Activated naive CD8-positive, alpha-beta T cell treated with anti-CD3 and anti-CD28 coated beads, Interleukin-2, amount 50 U/mL, for 24 hours (primary cell): ENCODE measurements at regions not wholly inside any gene's neighbourhood (a gene's known extent, or its start where the extent isn't known, plus 50 kb on each side); places are given as distances from the start of the nearest gene placed in this dataset.

Source experiments
- ATAC-seq: fragments of 150-1000 bp; cut with Tn5 transposase; one replicate; pipeline ENCODE4 v1.10.0; 2021
- DNase-seq: peaks from one replicate; pipeline ENCODE4 v3.0.0; 2021
- H3K27ac Mint-ChIP-seq: one replicate; pipeline ENCODE4 v1.8.0; 2021; ENCODE audit warnings: mild to moderate bottlenecking, mixed read lengths
- H3K27me3 Mint-ChIP-seq: one replicate; pipeline ENCODE4 v1.8.0; 2021; ENCODE audit warnings: mixed read lengths
- H3K36me3 Mint-ChIP-seq: one replicate; pipeline ENCODE4 v1.8.0; 2021; ENCODE audit warnings: low read depth, mixed read lengths
- H3K4me1 Mint-ChIP-seq: one replicate; pipeline ENCODE4 v1.8.0; 2021; ENCODE audit warnings: mixed read lengths
- H3K4me3 Mint-ChIP-seq: one replicate; pipeline ENCODE4 v1.8.0; 2021; ENCODE audit warnings: mild to moderate bottlenecking, moderate library complexity, mixed read lengths
- H3K9me3 Mint-ChIP-seq: one replicate; pipeline ENCODE4 v1.8.0; 2021; ENCODE audit warnings: mixed read lengths

DNA sequence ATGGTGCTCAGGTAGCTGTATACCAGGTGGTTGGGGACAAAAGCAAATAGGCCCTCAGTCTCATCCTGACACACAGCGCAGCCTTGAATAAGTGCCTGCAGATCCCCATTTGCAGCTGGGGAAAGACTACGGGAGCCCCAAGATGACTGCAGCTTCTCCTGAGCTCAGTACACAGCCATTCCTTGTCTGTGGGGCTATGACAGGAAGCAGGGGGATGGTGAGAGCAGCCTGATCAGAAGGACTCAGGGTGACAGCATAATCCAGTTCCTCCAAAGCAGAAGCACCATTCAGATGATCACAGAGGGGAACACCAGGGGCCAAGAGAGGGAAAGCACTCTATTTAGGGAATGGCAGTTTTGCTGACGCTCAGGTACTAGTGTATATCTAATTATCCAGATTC is 104.8 kb upstream of the MOCS1 start:
- H3K27ac Mint-ChIP-seq: no peak overlapping the region
- H3K9me3 Mint-ChIP-seq: peaks cover 5% of the 10 kb centered on the region
- ATAC-seq (no peak), DNase-seq (no peak)
- no peak overlapping the region for H3K4me3 Mint-ChIP-seq
- H3K4me1 Mint-ChIP-seq: no peaks in the 10 kb centered on the region
- H3K27me3 Mint-ChIP-seq: peaks cover 5% of the 10 kb centered on the region
- no peaks in the 10 kb centered on the region for H3K36me3 Mint-ChIP-seq

DNA sequence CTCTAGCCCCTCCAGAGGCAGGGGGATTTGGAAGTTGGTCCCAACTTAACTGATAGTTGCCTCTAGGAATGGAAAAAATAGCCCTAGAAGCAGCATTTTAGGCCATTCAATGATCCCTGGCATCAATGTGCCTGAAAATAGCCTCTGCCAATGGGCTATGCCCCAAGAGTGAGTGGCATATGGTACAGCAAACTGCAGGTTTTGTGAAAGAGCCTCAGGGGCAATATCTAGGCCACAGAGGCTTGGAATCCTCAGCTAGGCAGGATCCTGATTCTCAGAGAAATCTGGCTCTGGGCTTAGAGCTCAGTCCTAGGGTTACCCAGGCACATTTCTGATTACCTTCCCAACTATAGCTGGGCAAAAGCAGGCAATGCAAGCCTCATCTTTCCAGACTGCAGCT is 104.4 kb upstream of the MOCS1 start:
- ATAC-seq (no peak), DNase-seq (no peak)
- Mint-ChIP-seq H3K9me3 (peaks cover under 1% of the 10 kb centered on the region), H3K4me1 (no peaks in the 10 kb centered on the region), H3K27me3 (peaks cover 2% of the 10 kb centered on the region), H3K4me3 (no peak overlapping the region), H3K36me3 (no peaks in the 10 kb centered on the region), H3K27ac (no peak overlapping the region)

DNA sequence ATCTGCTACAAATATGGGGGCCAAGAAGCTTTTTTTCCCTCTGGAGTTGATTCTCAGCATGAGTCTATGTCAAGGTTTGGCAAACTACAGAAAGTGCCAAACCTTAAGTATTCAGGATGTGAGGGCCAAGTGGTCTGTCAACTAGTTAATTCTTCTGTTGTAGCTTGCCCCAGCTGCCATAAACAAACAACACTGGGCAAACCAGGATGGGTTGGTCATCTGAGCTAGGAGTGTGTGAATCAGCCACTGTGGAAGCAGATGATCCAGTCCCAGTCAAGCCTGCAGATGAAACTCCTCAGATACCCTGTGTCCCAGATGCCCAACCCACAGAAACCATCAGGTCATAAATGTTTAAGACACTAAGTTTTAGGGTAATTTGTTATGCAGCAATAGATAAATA is 103.0 kb upstream of the MOCS1 start:
- H3K27ac Mint-ChIP-seq: no peak overlapping the region

DNA sequence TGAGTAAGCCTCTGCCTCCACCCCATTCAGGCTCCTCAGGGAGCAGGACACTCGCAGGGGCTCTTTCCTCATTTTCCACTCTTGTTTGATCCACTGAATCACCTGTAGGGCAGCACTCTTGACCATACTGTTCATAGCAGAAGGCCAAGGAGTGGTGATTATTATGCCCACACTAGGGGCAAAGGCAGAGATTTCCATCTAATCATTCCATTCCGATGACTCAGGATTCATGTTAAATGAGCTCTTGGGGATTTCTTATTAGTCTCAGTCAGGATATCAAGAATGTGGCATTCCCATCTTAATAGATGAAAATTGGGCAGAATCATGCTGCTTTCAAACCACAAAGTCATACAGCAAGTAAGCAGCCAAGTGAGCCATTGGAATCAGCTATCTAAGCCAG is 101.9 kb upstream of the MOCS1 start:
- H3K9me3 Mint-ChIP-seq: no peaks in the 10 kb centered on the region
- DNase-seq: no peak
- no peaks in the 10 kb centered on the region for H3K36me3 Mint-ChIP-seq
- no peak for ATAC-seq
- no peak overlapping the region for H3K4me3 Mint-ChIP-seq
- H3K4me1 Mint-ChIP-seq: no peaks in the 10 kb centered on the region
- H3K27ac Mint-ChIP-seq: no peak overlapping the region
- no peaks in the 10 kb centered on the region for H3K27me3 Mint-ChIP-seq

More for the DNA sequence above, 103.0 kb upstream of the MOCS1 start:
- no peak overlapping the region for H3K4me3 Mint-ChIP-seq
- ATAC-seq (no peak), DNase-seq (no peak)
- H3K4me1 Mint-ChIP-seq: no peaks in the 10 kb centered on the region
- no peaks in the 10 kb centered on the region for H3K36me3 Mint-ChIP-seq
- H3K9me3 Mint-ChIP-seq: no peaks in the 10 kb centered on the region
- peaks cover 2% of the 10 kb centered on the region for H3K27me3 Mint-ChIP-seq

DNA sequence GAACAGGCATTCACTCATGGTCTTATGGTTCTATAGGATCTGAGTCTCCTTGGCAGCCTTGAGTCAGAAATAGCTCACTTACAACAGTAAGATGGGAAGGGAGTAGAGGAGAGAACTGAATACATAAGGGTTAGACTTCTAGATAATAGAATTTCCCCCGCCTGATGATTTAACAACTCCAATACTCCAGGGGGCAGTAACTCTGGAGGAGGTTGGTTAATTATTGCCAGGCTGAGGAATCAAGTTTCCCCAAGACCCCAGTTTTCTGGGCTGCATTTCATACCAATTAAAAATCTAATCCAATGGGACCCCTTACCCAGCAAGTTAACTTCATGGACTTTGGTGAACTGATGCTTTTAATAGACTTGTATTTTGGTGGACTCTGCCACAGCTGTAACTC is 94.2 kb upstream of the MOCS1 start:
- Mint-ChIP-seq H3K4me3 (no peak overlapping the region), H3K36me3 (no peaks in the 10 kb centered on the region), H3K9me3 (no peaks in the 10 kb centered on the region), H3K27me3 (peaks cover 5% of the 10 kb centered on the region), H3K27ac (no peak overlapping the region), H3K4me1 (no peaks in the 10 kb centered on the region)
- ATAC-seq: no peak
- DNase-seq: no peak

DNA sequence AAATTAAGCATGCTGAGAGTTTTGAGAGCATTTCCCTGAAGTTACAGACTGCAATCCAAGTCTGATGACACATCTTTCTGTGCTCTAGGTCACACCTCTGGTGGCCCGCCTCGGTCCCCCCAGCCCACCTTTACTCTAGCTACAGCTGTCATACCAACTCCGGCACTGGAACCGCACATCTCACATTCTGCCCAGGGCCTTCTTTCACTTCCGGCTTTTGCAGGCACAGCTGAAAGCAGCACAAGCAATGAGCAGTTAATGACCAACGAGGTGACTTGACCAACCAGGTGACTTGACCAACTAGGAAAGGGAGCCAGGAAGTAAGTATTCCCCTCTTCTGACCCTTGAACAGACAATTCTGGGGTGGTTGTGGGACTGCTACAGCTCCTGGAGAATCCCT is 88.6 kb upstream of the MOCS1 start:
- Mint-ChIP-seq H3K4me3 (no peak overlapping the region), H3K27me3 (peaks cover 12% of the 10 kb centered on the region), H3K27ac (no peak overlapping the region), H3K4me1 (no peaks in the 10 kb centered on the region), H3K36me3 (no peaks in the 10 kb centered on the region), H3K9me3 (peaks cover 20% of the 10 kb centered on the region)
- ATAC-seq: no peak
- no peak for DNase-seq

DNA sequence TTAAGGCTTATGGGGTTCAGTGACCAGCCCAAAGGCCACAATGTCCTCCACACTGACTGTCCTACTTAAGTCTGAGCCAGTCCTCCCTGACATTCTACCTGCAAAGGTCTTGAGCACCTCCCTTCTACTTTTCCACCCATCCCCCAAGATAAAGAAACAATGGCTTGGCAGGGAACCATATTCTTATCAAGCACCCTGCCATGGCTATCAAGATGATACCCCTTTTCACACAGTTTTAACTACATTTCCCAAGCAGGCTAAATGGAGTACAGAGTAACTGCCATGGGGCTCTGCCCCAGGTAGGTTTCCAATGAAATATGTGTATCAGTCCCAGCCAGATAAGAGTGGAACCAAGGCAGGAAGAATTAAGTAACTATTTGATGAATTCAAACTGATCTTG is 85.9 kb upstream of the MOCS1 start:
- no peak for DNase-seq
- no peaks in the 10 kb centered on the region for H3K4me1 Mint-ChIP-seq
- H3K9me3 Mint-ChIP-seq: peaks cover 23% of the 10 kb centered on the region

DNA sequence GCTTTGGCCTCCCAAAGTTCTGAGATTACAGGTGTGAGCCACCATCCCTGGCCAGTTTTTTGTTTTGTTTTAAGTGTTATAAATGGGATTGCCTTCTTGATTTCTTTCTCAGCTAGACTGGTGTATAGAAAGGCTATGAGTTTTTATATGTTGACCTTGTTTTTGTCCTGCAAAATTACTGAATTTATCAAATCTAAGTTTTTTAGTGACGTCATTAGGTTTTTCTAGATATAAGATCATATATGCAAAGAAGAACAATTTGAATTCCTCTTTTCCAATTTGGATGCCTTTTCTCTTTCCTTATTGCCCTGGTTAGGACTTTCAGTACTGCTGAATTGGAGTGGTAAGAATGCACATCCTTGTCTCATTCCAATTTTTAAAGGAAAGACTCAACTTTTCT is 81.3 kb upstream of the MOCS1 start:
- H3K27ac Mint-ChIP-seq: no peak overlapping the region
- H3K4me3 Mint-ChIP-seq: no peak overlapping the region
- ATAC-seq (no peak), DNase-seq (no peak)
- H3K27me3 Mint-ChIP-seq: peaks cover 36% of the 10 kb centered on the region
- no peaks in the 10 kb centered on the region for H3K4me1 Mint-ChIP-seq
- peaks cover 22% of the 10 kb centered on the region for H3K9me3 Mint-ChIP-seq
- H3K36me3 Mint-ChIP-seq: no peaks in the 10 kb centered on the region

More for the DNA sequence above, 85.9 kb upstream of the MOCS1 start:
- no peak for ATAC-seq
- Mint-ChIP-seq H3K27ac (no peak overlapping the region), H3K27me3 (peaks cover 25% of the 10 kb centered on the region), H3K4me3 (no peak overlapping the region), H3K36me3 (no peaks in the 10 kb centered on the region)

DNA sequence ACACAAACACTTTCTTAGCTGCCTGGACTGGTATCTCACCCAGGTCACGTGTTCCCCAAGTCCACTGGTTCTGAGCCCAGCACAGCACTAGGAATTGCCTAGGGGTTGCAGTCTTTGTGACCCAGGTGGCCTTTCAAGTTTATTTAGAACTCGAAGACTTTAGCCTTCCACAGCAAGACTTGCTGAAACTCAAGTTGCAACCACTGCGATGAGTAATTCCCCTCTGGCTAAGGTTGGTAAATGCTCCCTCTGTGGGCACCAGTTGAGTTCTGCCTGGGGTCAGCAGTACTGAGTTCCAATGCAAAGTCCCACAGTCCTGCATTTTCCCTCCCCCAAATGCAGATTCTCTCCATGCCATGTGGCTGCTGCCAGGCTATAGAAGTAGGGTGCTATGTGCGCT is 77.6 kb upstream of the MOCS1 start:
- peaks cover 31% of the 10 kb centered on the region for H3K27me3 Mint-ChIP-seq
- ATAC-seq (no peak), DNase-seq (no peak)
- no peaks in the 10 kb centered on the region for H3K36me3 Mint-ChIP-seq
- no peaks in the 10 kb centered on the region for H3K4me1 Mint-ChIP-seq
- no peak overlapping the region for H3K4me3 Mint-ChIP-seq
- H3K27ac Mint-ChIP-seq: no peak overlapping the region
- H3K9me3 Mint-ChIP-seq: peaks cover 10% of the 10 kb centered on the region

DNA sequence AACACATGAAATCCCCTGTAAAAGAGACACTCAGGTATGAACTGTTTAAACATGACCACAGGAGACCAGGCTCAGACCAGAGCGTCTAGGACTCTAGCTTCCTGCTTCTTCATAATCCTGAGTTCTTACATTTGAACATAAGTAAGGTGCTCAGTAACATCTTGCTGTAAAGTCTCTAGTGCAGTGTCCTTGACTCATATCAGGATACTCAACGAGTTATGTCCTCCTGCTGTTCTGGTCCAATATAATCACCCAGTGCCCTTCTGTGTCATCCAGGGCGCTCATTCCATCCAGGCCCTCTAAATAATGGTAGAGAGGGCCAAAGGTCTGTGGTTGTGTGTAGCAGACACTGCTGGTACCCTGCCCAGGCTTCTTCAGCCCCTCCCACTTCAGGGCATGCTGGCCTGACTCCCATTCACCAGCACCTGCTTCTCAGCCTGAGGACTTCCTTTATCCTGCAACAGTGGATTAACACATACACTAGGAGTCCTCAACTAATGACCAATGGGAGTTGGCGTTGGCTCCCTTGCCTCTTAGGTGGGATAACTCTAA is 66.8 kb upstream of the MOCS1 start:
- Mint-ChIP-seq H3K4me1 (no peaks in the 10 kb centered on the region), H3K4me3 (no peak overlapping the region), H3K27ac (no peak overlapping the region), H3K27me3 (peaks cover 9% of the 10 kb centered on the region), H3K36me3 (peaks cover 2% of the 10 kb centered on the region), H3K9me3 (peaks cover 36% of the 10 kb centered on the region)
- no peak for ATAC-seq
- no peak for DNase-seq

DNA sequence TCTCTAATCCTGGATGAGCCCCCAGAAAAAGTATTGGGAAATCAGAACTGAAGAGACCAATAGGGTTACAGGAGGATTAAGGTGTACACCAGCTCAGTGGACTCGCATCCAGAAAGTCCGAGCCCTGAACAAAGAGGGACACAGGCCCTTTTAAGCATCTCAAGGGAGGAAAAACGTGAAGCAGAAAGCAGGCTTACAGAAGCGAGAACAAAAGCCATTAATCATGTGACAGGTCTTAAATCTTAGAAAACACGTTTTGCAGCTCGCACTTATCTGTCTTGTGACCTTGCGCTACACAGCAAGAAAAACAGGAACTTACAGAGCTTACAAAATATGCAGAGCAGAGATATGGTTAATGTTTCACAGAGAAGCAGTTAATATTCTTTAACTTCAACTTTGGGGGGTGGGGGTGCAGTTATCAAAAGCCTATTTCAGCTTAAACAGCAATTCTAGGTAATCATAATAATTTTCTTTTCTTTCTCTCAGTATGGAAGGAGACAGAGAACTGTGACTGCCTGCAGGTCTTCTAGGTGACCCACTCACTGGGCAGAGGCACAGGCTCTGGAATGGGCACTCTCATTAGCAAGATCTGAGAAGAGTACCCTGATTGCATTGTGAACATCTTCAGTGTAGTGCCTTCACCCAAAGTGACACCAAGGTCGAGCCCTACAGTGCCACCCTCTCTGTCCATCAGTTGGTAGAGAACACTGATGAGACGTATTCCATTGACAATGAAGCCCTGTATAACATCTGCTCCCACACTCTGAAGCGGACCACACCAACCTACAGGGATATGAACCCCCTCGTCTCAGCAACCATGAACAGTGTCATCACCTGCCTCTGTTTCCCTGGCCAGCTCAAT is 65.0 kb upstream of the MOCS1 start:
- Mint-ChIP-seq H3K4me1 (no peaks in the 10 kb centered on the region), H3K36me3 (peaks cover 2% of the 10 kb centered on the region), H3K27me3 (peaks cover 3% of the 10 kb centered on the region), H3K27ac (no peak overlapping the region), H3K4me3 (no peak overlapping the region), H3K9me3 (peaks cover 34% of the 10 kb centered on the region)
- ATAC-seq (no peak), DNase-seq (no peak)

DNA sequence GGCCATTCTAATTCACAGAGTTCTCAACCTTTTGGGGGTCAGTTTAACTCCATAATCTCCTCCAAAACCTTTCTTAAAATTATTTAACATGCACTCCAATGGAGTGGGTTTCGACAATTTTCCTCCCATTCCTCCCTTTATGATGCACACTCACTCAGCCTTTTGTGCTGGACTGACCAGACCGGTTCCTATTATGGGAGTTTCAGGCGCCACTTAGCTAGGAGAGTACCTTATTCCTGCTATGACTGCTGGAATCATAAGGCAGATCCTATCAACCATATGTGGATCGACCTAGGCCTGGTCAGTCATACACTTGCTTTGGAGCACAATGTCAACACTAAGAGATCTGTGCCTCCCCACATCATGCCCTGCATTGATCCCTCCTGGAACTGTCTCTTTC is 63.9 kb upstream of the MOCS1 start:
- Mint-ChIP-seq H3K36me3 (peaks cover 2% of the 10 kb centered on the region), H3K4me1 (no peaks in the 10 kb centered on the region), H3K9me3 (peaks cover 39% of the 10 kb centered on the region), H3K27me3 (peaks cover 2% of the 10 kb centered on the region), H3K27ac (no peak overlapping the region), H3K4me3 (no peak overlapping the region)
- DNase-seq: no peak
- no peak for ATAC-seq

DNA sequence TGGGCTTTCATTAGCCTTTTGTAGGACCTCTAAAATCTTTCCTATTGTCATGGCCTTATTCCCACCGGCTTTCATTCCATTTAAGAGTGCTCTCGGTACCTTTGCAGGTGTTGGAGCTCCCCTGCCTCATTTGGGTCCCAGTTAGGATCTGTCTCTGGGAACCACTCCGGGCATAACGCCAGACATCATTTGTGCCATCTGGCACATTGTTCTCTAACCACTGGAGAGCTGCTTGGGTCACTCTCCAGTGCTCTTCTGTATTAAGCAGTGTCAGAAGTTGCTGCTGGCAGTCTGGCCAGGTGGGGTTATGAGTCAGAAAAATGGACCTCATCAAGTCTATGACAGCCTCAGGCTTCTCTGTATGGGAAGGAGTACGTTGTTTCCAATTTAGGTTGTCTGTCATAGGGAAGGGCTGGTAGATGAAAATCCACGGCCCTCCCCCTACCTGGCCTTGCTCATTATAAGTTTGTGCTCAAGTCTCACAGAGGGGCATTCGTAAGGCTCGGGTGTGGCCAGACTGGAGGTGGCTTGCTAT is 62.9 kb upstream of the MOCS1 start:
- ATAC-seq (no peak), DNase-seq (no peak)
- Mint-ChIP-seq H3K36me3 (peaks cover 2% of the 10 kb centered on the region), H3K27ac (no peak overlapping the region), H3K27me3 (peaks cover 2% of the 10 kb centered on the region), H3K9me3 (peaks cover 46% of the 10 kb centered on the region), H3K4me1 (no peaks in the 10 kb centered on the region), H3K4me3 (no peak overlapping the region)

DNA sequence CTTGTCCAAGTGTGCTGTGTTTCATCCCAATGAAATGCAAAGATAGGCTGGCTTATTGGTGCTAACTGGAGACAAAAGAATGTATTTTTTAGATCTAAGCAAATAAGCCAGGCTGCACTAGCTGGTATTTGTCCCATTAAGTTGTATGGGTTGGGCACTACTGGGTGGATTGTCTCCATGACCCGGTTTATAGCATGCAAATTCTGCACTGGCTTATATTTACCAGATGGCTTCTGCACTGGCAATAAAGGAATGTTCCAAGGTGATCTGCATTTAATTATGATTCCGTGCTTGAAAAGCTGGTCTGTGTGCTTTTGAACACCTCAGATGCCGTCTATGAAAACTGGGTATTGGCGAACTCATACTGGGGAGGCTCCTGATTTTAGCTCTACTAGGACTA is 61.4 kb upstream of the MOCS1 start:
- peaks cover 2% of the 10 kb centered on the region for H3K36me3 Mint-ChIP-seq
- ATAC-seq (no peak), DNase-seq (no peak)
- peaks cover 46% of the 10 kb centered on the region for H3K9me3 Mint-ChIP-seq
- H3K4me3 Mint-ChIP-seq: no peak overlapping the region
- peaks cover 2% of the 10 kb centered on the region for H3K27me3 Mint-ChIP-seq
- no peak overlapping the region for H3K27ac Mint-ChIP-seq
- H3K4me1 Mint-ChIP-seq: no peaks in the 10 kb centered on the region

DNA sequence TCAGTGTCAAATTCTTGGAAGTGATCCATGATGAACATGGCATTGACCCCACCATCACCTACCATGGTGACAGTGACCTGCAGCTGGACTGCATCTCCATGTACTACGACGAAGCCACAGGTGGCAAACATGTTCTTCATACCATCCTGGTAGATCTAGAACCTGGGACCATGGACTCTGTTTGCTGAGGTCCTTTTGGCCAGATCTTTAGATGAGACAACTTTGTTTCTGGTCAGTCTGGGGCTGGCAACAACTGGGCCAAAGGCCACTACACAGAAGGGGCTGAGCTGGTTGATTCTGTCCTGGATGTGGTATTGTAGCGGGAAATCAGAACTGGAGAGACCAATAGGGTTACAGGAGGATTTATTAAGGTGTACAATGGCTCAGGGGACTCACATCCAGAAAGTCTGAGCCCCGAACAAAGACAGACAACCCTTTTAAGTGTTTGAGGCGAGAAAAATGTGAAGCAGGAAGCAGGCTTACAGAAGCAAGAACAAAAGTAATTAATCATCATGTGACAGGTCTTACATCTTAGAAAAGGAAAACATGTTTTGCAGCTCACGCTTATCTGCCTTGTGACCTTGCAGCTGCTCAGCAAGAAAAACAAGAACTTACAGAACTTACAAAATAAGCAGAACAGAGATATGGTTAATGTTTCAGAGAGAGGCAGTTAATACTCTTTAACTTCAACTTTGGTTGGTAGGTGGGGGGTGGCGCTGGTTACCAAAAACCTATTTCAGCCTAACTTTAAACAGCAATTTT is 58.8 kb upstream of the MOCS1 start:
- no peak for ATAC-seq
- Mint-ChIP-seq H3K36me3 (no peaks in the 10 kb centered on the region), H3K27ac (no peak overlapping the region), H3K4me3 (no peak overlapping the region), H3K9me3 (peaks cover 23% of the 10 kb centered on the region), H3K4me1 (no peaks in the 10 kb centered on the region), H3K27me3 (peaks cover 2% of the 10 kb centered on the region)
- no peak for DNase-seq
